Upper lobe of left lung (tissue), 4 donors: ENCODE measurements at regions not wholly inside any gene's neighbourhood (a gene's known extent, or its start where the extent isn't known, plus 50 kb on each side); places are given as distances from the start of the nearest gene placed in this dataset.

ENCODE experiments used
- EP300 ChIP-seq, 4 donors: sonication (generic); formaldehyde crosslinking; IDR thresholded peaks; one replicate each; pipeline ENCODE4 v1.5.1; 2017; ENCODE audit warnings: antibody characterized with exemption in 4 of 4, control low read depth in 2 of 4
- POLR2A ChIP-seq, 4 donors: fragments of 450-650 bp; IDR thresholded peaks; one replicate each; pipeline ENCODE4 v1.5.1; 2016 to 2017; ENCODE audit warnings: antibody characterized with exemption in 4 of 4, mild to moderate bottlenecking in 2 of 4
- POLR2AphosphoS5 ChIP-seq, 2 donors: sonication (generic); formaldehyde crosslinking; IDR thresholded peaks; one replicate each; pipeline ENCODE4 v1.5.1; 2017; ENCODE audit warnings: antibody characterized with exemption in 2 of 2
- TF ChIP-seq, protein P1 (sequence below), 6 experiments: fragments of 450-650 bp in 4 of 6; fragments of 200-600 bp in 2 of 6; sonication (generic) in 2 of 6; IDR thresholded peaks; one replicate each; pipeline ENCODE4 v1.5.1; 2016 to 2019; ENCODE audit warnings: antibody characterized with exemption in 6 of 6

DNA sequence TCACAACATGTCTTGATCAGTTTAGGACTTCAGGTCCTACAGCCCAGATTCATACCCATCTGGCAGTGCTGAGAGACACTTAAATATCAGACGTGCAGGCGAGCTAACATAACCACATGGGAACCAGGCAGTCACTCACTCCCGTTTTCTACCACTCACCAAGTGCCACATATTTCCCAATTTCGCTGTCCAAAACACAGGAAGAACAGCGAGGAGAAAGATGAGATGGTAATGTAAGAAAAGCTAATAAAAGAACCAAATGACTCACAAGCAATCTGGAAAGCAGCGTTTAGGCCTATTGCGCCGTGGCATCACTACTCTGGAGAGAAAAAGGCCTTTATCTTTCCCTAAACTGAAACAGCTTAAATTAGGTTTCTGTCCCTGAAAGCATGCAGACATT is 647.8 kb upstream of the SLC39A10 start:
- no peak for TF ChIP-seq POLR2AphosphoS5 (IDR thresholded peaks at IDR 0.05)
- TF ChIP-seq, protein P1, sequence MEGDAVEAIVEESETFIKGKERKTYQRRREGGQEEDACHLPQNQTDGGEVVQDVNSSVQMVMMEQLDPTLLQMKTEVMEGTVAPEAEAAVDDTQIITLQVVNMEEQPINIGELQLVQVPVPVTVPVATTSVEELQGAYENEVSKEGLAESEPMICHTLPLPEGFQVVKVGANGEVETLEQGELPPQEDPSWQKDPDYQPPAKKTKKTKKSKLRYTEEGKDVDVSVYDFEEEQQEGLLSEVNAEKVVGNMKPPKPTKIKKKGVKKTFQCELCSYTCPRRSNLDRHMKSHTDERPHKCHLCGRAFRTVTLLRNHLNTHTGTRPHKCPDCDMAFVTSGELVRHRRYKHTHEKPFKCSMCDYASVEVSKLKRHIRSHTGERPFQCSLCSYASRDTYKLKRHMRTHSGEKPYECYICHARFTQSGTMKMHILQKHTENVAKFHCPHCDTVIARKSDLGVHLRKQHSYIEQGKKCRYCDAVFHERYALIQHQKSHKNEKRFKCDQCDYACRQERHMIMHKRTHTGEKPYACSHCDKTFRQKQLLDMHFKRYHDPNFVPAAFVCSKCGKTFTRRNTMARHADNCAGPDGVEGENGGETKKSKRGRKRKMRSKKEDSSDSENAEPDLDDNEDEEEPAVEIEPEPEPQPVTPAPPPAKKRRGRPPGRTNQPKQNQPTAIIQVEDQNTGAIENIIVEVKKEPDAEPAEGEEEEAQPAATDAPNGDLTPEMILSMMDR (IDR thresholded peaks at IDR 0.05): no peak
- TF ChIP-seq EP300 (IDR thresholded peaks at IDR 0.05): no peak
- no peak for TF ChIP-seq POLR2A (IDR thresholded peaks at IDR 0.05)
